HG03521 (cell line): ENCODE measurements at regions not wholly inside any gene's neighbourhood (a gene's known extent, or its start where the extent isn't known, plus 50 kb on each side); places are given as distances from the start of the nearest gene placed in this dataset.

ENCODE experiments used
- ATAC-seq: cut with Tn5 transposase; IDR thresholded peaks from one replicate; pipeline ENCODE4 v1.9.1; 2021; ENCODE audit warnings: mild to moderate bottlenecking, moderate library complexity; ENCODE audit not compliant: unreplicated experiment

- ATAC-seq, result no peak
Observed at GRCh38 chr16:86963600-86964575, 353.3 kb downstream of the C16orf95 start.

GRCh38 chr16:86964796-86965241 is 352.4 kb downstream of the C16orf95 start:
- ATAC-seq, result no peak

GRCh38 chr16:86965331-86965730 is 351.9 kb downstream of the C16orf95 start:
- ATAC-seq, result no peak

- ATAC-seq, result no peak
Observed at GRCh38 chr16:86965840-86966550, 351.2 kb downstream of the C16orf95 start.

- no peak for ATAC-seq
Observed at GRCh38 chr16:86966777-86967176, 350.4 kb downstream of the C16orf95 start.

DNA sequence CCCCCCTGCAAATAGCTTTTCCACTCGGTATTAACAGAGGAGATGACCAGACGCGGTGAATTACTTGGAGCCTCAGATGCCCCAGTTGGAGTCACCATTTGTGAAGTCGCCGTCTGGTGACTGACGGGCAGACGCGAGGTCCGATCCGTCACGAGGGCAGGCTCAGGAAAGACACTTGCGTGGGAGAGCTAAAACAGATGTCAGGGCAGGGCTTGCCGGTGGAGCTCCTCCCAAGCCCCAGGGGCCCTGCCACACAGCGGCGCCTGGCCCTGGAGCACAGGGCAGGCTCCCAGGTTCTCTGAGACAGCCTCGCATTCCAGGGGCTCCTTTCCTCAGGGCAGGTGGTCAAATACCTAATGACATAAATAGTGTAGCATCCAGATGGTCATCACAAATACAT is 348.3 kb downstream of the C16orf95 start:
- ATAC-seq, result no peak

DNA sequence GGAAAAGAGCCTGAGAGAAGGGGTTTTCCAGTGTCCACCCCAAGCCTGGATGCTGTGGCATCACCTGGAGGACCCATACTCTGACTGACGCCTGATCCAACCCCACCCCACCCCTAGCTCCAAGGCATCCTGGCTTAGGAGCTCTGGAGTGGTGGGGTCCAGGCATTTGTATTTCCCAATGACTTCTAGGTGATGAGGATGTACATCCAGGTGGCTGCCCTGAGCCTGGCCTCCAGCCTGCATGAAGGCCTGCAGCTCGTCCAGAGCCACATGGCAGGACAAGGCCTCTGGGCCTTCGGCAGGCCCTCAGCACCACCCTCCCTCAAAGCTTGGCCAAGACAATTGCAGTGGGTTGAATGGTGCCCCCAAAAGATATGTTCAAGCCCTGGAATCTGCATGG is 347.5 kb downstream of the C16orf95 start:
- no peak for ATAC-seq

GRCh38 chr16:86970279-86970678 is 346.9 kb downstream of the C16orf95 start:
- no peak for ATAC-seq

DNA sequence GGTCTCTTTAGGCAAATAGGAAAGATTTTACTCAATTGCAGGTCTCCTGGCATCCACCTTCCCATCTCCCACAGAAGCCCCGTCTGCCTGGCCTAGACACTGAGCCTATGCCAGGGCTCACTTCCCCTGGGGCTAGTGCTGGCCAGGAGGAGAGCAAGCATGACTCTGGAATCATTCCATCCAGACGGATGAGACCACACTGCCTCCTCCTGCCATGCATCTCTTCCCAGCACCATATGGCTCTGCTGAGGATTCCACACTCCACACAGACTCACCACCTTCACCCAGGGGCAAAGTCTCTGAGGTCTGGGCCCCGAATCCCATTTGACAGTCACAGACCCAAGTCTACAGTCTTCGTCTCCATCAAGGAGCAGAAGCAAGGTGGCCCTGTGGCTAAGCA is 346.5 kb downstream of the C16orf95 start:
- no peak for ATAC-seq

DNA sequence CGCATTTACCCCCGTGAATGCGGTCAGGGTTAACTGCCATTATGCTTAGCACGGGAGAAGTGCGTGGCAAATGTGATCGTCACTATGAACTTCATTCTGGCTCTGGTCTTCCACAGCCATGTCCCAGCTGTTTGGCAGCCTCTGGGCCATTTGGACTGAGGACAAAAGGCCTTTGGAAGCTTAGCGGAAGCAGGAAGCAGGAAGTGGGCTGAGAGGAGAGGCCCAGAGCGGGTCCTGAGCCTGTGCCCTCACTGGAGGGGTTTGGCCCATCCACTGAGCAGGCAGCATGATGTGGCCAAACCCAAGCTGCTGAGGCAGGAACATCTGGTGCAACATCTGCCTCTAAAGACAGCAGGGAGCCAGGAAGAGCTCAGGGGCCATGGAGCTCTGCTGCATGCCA is 345.9 kb downstream of the C16orf95 start:
- no peak for ATAC-seq

DNA sequence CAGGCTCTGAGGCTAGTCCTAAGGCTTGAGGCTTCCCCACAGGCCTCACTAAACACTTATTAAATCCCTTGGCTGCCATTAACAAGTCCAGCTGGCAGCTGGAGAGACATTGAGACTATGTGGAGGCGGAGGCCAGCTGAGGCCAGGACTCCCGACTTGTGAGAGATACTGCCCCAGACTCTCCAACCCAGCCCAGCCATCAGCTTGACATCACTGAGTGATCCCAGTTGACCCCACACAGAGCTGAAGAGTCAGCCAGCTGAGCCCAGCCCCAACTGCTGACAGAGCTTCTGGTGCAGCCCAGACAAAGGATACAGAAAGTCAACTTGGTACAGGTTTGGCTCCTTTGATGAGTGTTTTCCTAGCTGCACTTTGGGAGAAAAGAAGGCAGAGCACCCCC is 343.1 kb downstream of the C16orf95 start:
- no peak for ATAC-seq

- no peak for ATAC-seq
Observed at GRCh38 chr16:86975445-86975844, 341.7 kb downstream of the C16orf95 start.

DNA sequence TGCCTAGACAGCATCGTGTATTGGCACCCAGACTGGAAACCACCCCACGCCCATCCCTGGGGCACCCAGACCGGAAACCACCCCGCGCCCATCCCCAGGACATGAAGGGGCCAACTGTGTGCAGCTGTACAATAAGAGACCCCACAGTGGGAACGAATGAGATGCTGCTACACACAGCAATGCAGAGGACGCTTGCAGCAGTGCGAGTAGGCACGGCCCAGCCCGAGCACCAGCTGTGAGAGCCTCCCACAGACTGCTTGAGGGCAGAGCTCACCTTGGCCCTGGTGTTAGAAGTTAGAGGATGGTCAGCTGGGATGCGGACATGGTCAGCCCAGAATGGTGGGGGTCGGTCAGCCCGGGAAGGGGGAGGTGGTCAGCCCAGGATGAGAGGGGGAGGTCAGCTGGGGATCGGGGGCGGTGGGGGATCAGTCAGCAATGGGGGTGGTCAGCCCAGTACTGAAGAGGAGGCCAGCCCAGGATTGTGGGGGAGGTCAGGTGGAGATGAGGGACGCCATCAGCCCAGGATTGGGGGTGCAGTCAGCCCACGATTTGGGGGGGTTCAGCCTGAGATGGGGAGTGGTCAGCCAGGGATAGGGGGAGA is 340.0 kb downstream of the C16orf95 start:
- no peak for ATAC-seq

DNA sequence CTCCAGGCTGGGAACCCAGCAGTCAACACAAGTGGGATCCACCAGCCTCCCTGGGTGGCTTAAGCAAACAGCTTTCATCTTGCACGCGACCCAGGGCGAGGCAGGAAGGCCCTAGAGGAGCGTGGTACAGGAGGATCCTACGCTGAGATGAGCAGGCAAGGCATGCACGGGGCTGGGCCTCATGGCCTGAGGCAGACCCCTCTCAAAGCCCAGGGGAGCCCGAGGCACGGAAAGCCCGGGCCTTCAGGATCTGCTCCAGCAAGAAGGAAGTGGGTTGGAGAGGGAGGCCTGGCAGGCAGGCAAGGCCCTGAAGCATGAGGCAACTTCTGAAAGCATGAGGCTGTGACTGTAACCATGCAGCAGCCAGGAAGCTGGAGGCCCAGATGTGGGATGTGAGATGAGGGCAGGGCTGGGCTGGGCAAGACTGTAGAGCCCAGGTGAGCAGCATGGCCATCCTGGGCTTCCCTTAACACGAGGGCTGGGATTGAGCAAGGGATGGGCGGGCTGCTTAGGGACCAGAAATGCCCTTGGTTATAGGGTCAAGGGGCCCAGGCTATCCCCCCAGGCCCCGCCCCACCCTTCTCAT is 338.7 kb downstream of the C16orf95 start:
- ATAC-seq, result no peak

- no peak for ATAC-seq
Observed at GRCh38 chr16:86979061-86979460, 338.1 kb downstream of the C16orf95 start.

GRCh38 chr16:86979984-86980553 is 337.1 kb downstream of the C16orf95 start:
- ATAC-seq, result no peak

- no peak for ATAC-seq
Observed at GRCh38 chr16:86980644-86981043, 336.5 kb downstream of the C16orf95 start.

DNA sequence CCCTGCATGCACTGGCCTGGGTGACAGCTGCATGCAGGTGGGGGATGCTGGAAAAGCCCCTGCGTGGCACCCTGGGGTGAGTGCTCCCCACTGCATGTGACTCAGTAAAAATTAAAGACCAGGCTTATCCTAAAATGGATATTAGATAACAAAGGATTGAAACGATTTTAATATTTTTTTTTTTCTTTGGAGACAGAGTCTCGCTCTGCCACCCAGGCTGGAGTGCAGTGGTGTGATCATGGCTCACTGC is 334.9 kb downstream of the C16orf95 start:
- ATAC-seq, result no peak

DNA sequence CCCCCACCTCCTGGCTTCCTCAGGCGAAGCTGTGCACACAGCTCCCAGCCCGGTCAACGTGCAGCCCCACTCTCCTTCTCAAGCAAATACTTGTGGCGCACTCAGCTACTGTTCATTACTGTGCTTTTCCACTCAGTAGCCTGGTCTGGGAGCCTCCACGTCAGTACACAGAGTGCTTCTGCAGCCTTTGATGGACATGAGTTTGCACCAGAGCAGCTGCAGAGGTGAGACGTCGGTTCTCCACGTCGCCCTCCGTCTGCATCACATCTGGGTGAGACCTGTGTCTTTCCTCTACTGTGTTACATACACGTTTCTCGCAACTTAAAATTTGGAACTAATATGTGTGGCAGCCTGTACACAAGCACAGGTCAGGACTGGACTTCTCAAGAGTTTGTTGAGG is 334.3 kb downstream of the C16orf95 start:
- ATAC-seq, result no peak

- ATAC-seq, result no peak
Observed at GRCh38 chr16:86983621-86984020, 333.6 kb downstream of the C16orf95 start.

DNA sequence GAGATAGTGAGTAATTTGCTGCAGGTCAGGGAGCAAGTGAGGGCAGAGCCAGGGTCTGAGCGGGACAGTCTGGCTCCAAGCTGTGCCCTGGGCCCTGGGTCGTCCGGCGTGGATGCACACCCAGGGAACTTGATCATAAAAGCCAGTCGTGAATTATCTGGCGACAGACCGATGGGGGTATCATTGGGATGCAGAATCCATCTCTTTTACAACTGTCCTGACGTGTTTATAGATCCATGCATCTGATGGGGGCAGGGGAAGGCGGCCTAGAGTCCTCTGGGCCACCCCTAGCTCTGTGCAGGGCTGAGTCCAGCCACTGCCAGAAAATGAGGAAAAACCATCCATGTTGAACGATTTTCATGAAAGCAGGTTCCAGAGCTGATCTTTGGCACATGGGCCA is 332.8 kb downstream of the C16orf95 start:
- ATAC-seq, result no peak
